ENCODE measurements at regions not wholly inside any gene's neighbourhood (a gene's known extent, or its start where the extent isn't known, plus 50 kb on each side); places are given as distances from the start of the nearest gene placed in this dataset.

GRCh38 chr13:74444864-74445479 lies 310.8 kb upstream of the KLF12 start (continued):
- TF ChIP-seq GABPA (IDR thresholded peaks at IDR 0.05; ENCODE audit: low read depth) (no peak), FOXJ3 (CRISPR knock-in tag; IDR thresholded peaks at IDR 0.05) (peak; percentile 76), TAF1 (IDR thresholded peaks at IDR 0.05; ENCODE audit: borderline replicate concordance, low read depth, low read length) (no peak), TCF12 (IDR thresholded peaks at IDR 0.05) (peak; percentile 79), IRF3 (IDR thresholded peaks at IDR 0.05; ENCODE audit: low read depth, low read length) (no peak), CHD2 (IDR thresholded peaks at IDR 0.05; ENCODE audit: low read length, partially characterized antibody) (peak; percentile 70), MEF2A (IDR thresholded peaks at IDR 0.05; ENCODE audit: borderline replicate concordance, low read depth) (no peak), NRF1 (IDR thresholded peaks at IDR 0.05; ENCODE audit: low read depth, low read length) (no peak), RAD21 (IDR thresholded peaks at IDR 0.05; ENCODE audit: low read length) (no peak; the same call in 1 of the 2 replicates), USF1 (IDR thresholded peaks at IDR 0.05; ENCODE audit: borderline replicate concordance, low read depth) (no peak)

GRCh38 chr13:74444161-74444571 lies 310.0 kb upstream of the KLF12 start:
- Histone ChIP-seq H3K27ac (ENCODE audit: low read depth in 2 of 2, low read length in 1 of 2) (peak overlapping the region; percentile 41 to 85), H3K4me1 (ENCODE audit: control insufficient read depth in 1 of 2, insufficient read depth in 2 of 2, low read depth in 1 of 2, low read length in 1 of 2) (peaks cover 6 to 12% of the 10 kb centered on the region in 2 experiments; a peak in 3 of 4 replicates), H2AFZ (ENCODE audit: low read depth) (0 out of 2 replicates have a peak overlapping the region, but pooled peaks have one; percentile 3), H3K9me3 (no peaks in the 10 kb centered on the region), H4K20me1 (ENCODE audit: insufficient read depth) (no peaks in the 10 kb centered on the region), H3K4me3 (ENCODE audit: low read depth in 2 of 2, low read length in 1 of 2) (no peak overlapping the region), H3K4me2 (peak overlapping the region; percentile 35), H3K36me3 (replicated peaks in 1 of 2; ENCODE audit: control insufficient read depth in 1 of 2, insufficient read depth in 2 of 2, low read length in 1 of 2) (no peaks in the 10 kb centered on the region), H3K9me2 (no peaks in the 10 kb centered on the region), H3K79me2 (ENCODE audit: insufficient read depth) (no peaks in the 10 kb centered on the region), H3K27me3 (ENCODE audit: insufficient read depth) (no peaks in the 10 kb centered on the region), H3F3A (replicated peaks; ENCODE audit: insufficient read depth) (peaks cover 27% of the 10 kb centered on the region), H3K9ac (no peak overlapping the region)
- WGBS (ENCODE audit: low lambda C conversion rate) = 45% methylated on average over 6 of the region's 6 CpGs
- TF ChIP-seq NRF1 (IDR thresholded peaks at IDR 0.05; ENCODE audit: low read depth, low read length) (no peak), USF1 (IDR thresholded peaks at IDR 0.05; ENCODE audit: borderline replicate concordance, low read depth) (no peak), FOXJ3 (CRISPR knock-in tag; IDR thresholded peaks at IDR 0.05) (no peak), TAF1 (IDR thresholded peaks at IDR 0.05; ENCODE audit: borderline replicate concordance, low read depth, low read length) (no peak), NFIC (IDR thresholded peaks at IDR 0.05; ENCODE audit: borderline replicate concordance) (no peak), TCF12 (IDR thresholded peaks at IDR 0.05) (no peak), POLR2AphosphoS5 (IDR thresholded peaks at IDR 0.05; ENCODE audit: low read depth, low read length) (no peak), MXI1 (IDR thresholded peaks at IDR 0.05; ENCODE audit: low read depth, low read length) (no peak), MEF2A (IDR thresholded peaks at IDR 0.05; ENCODE audit: borderline replicate concordance, low read depth) (no peak)
- no peak for DNase-seq
- ChIA-PET CTCF (interaction anchor here (1.2 to 1.5 kb wide), 4 partner anchors 111 to 776 kb away, joined by 6 to 11 read pairs (median 7); no protein-coding TSS in a partner anchor), POLR2A (interaction anchor here (1.5 kb wide), 1 partner anchor 112 kb away, joined by 7 read pairs; no protein-coding TSS in a partner anchor)
